ENCODE measurements at regions not wholly inside any gene's neighbourhood (a gene's known extent, or its start where the extent isn't known, plus 50 kb on each side); places are given as distances from the start of the nearest gene placed in this dataset.
A peak's percentile ranks its signal among the peaks of the same experiment; 100 is the strongest.

DNA sequence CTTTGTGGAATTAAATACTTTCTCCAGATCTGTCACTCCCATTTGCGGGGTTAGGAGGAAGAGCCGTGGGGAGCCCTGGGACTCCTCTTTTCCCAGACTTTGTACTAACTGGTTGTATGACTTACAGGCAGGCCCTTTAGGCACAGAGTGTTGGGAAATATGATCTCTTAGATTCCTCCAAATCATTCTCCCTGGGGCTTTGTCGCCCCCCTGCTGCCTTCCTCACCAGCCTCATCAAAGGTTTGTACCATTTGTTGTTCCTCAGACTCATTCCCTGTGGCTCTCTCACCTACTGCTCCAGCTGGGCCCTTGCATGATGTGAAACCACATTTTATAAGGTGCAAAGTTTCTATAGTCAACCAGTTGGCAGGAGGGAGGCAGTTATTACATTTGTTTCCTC, 56.4 kb downstream of the CRYGS start:
- TF ChIP-seq POU2F2 (IDR thresholded peaks at IDR 0.05; ENCODE audit: low read depth, low read length) (no peak), PAX5 (IDR thresholded peaks at IDR 0.05; ENCODE audit: insufficient read depth, low read length, severe bottlenecking) (no peak), SPI1 (IDR thresholded peaks at IDR 0.05; ENCODE audit: low read depth, low read length) (no peak), POLR2A (IDR thresholded peaks at IDR 0.05; ENCODE audit: low read depth, low read length) (no peak), TAF1 (IDR thresholded peaks at IDR 0.05; ENCODE audit: low read depth, low read length) (no peak), POLR2AphosphoS5 (IDR thresholded peaks at IDR 0.05; ENCODE audit: low read depth, low read length) (no peak)
- no peak for DNase-seq (ENCODE audit: insufficient read length, low spot score)
- FAIRE-seq, result no peak

DNA sequence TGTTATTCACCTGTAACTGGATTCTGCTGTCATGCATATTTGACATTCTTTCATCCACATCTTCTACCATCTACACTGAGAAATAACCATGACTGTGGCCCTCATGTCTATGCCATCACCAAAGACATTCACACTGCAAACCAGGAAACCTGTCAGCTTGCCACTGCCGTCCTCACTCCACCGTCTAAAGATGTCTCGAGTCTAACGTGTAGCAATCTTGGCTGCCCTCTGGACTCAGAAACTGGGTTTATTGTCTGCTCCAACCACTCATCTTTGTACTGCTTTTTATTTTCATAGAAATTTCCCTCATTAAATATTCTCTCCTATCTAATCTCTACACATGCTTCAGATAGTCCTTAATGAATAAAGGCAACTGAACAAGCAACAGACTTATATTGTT, 57.1 kb downstream of the CRYGS start:
- peak; percentile 5 for FAIRE-seq
- TF ChIP-seq POLR2A (IDR thresholded peaks at IDR 0.05; ENCODE audit: low read depth, low read length), result no peak
- TF ChIP-seq POLR2AphosphoS5 (IDR thresholded peaks at IDR 0.05; ENCODE audit: low read depth, low read length), result no peak
- TF ChIP-seq SPI1 (IDR thresholded peaks at IDR 0.05; ENCODE audit: low read depth, low read length), result no peak
- TF ChIP-seq POU2F2 (IDR thresholded peaks at IDR 0.05; ENCODE audit: low read depth, low read length), result no peak
- DNase-seq (ENCODE audit: insufficient read length, low spot score), result no peak

DNA sequence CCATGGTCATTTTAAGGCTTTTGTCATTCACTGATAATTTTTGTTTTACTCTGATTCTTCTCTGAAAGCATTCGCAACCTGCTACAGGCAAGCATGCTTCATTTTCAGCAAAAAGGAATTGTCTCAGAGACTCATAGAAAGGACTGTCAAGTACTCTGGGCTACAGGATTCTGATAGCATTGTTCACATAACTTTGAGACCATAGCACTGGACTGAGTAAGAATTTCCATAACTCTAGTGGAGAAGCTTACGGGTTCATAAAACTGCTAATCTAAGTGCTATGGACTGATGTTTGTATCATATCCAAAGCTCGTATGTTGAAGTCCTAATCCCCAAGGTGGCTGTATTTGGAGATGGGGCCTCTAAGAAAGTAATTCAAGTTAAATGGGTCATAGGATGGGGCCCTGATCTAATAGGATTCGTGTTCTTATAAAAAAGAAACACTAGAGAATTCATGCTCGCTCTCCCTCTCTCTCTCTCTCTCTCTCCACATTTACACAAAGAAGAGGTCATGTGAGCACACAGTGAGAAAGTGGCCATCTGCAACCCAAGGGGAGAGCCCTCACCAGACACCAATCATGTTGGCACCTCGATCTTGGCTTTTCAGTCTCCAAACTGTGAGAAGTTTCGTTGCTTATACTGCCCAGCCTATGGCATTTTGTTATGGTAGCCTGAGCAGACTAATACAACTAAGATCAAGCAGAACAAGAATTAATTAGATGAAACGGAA, 60.4 kb downstream of the CRYGS start:
- FAIRE-seq, result no peak
- DNase-seq (ENCODE audit: insufficient read length, low spot score), result no peak
- TF ChIP-seq TAF1 (IDR thresholded peaks at IDR 0.05; ENCODE audit: low read depth, low read length), result no peak

DNA sequence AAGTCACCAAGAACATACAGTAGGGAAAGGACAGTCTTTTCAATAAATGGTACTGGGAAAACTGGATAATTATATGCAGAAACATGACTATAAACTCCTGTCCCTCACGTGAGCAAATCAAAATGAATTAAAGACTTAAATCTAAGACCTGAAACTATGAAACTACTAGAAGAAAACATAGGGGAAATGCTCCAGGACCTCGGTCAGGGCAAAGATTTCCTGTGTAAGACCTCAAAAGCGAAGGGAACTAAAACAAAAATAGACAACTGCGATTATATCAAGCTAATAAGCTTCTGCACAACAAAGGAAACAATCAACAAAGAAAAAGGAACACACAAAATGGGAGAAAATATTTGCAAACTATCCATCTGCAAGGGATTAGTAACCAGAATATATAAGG, 62.7 kb downstream of the CRYGS start:
- no peak for TF ChIP-seq POLR2AphosphoS5 (IDR thresholded peaks at IDR 0.05; ENCODE audit: low read depth, low read length)
- no peak for TF ChIP-seq POU2F2 (IDR thresholded peaks at IDR 0.05; ENCODE audit: low read depth, low read length)
- no peak for TF ChIP-seq PAX5 (IDR thresholded peaks at IDR 0.05; ENCODE audit: insufficient read depth, low read length, severe bottlenecking)
- TF ChIP-seq TAF1 (IDR thresholded peaks at IDR 0.05; ENCODE audit: low read depth, low read length), result no peak
- TF ChIP-seq POLR2A (IDR thresholded peaks at IDR 0.05; ENCODE audit: low read depth, low read length), result no peak
- no peak for TF ChIP-seq SPI1 (IDR thresholded peaks at IDR 0.05; ENCODE audit: low read depth, low read length)
- FAIRE-seq, result no peak
- DNase-seq (ENCODE audit: insufficient read length, low spot score), result no peak

DNA sequence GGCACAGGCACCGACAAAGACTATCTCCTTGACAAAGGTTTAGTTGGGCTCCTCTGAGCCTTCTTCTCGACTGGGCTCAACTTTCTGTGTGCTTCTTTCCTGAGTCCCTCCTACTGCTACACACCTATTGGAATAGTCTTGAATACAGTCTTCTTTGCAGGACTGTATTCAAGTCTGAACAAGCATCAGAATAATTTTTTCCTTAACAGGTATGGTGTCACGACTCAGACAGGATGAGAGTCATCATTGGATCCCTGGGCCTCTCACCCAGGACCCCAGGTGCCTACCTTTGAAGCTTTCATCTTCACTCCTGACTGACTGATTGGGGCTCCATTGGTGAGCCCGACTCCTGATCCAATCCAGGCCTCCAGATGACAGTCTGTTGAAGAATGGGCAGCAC, 66.3 kb downstream of the CRYGS start:
- no peak for TF ChIP-seq POLR2AphosphoS5 (IDR thresholded peaks at IDR 0.05; ENCODE audit: low read depth, low read length)
- no peak for TF ChIP-seq POLR2A (IDR thresholded peaks at IDR 0.05; ENCODE audit: low read depth, low read length)
- TF ChIP-seq TAF1 (IDR thresholded peaks at IDR 0.05; ENCODE audit: low read depth, low read length), result no peak
- no peak for TF ChIP-seq POU2F2 (IDR thresholded peaks at IDR 0.05; ENCODE audit: low read depth, low read length)
- no peak for TF ChIP-seq SPI1 (IDR thresholded peaks at IDR 0.05; ENCODE audit: low read depth, low read length)
- FAIRE-seq (no peak), DNase-seq (ENCODE audit: insufficient read length, low spot score) (no peak)

DNA sequence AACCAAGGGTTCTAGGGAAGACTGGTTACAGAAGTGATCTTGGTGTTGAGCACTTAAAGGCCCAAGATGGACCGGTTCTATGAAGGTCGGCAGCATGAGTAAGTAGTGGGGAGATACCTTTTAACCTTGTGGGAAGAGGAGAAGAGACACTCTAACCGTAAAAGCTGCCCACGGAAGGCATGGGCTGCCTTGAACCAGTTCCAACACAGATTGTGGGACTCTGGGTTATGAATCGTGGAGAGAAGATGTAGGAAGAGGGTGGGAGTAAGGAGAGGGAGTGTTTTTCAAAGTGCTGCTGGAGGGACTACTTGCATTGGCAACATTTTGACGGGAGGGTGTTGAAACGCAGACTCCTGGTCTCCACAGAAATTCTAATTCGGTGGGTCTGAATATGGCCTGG, 67.1 kb downstream of the CRYGS start:
- DNase-seq (ENCODE audit: insufficient read length, low spot score) (no peak), FAIRE-seq (no peak)
- TF ChIP-seq POU2F2 (IDR thresholded peaks at IDR 0.05; ENCODE audit: low read depth, low read length) (no peak), PAX5 (IDR thresholded peaks at IDR 0.05; ENCODE audit: insufficient read depth, low read length, severe bottlenecking) (no peak), POLR2A (IDR thresholded peaks at IDR 0.05; ENCODE audit: low read depth, low read length) (no peak)

DNA sequence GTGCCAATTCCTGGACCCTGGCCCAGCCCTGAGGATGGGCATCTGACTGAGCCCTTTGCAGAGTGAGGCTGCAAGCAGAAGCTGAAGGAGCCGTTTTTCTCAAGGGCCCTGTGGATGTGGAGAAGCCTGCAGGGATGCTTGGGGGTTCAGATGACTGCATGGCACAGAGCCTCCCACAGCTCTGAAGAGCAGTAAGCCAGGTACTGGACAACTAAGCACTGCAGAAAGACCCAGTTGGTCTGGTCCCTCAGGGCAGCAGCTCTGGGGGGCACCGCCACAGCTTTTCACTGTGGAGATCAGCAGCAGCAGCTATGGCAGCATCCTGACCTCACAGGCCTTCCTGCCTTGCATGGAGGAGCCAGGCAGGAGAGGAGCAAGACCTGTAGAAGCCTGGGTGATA, 67.6 kb downstream of the CRYGS start:
- no peak for TF ChIP-seq POLR2A (IDR thresholded peaks at IDR 0.05; ENCODE audit: low read depth, low read length)
- no peak for TF ChIP-seq POU2F2 (IDR thresholded peaks at IDR 0.05; ENCODE audit: low read depth, low read length)
- TF ChIP-seq SPI1 (IDR thresholded peaks at IDR 0.05; ENCODE audit: low read depth, low read length), result no peak
- TF ChIP-seq TAF1 (IDR thresholded peaks at IDR 0.05; ENCODE audit: low read depth, low read length), result no peak
- no peak for TF ChIP-seq PAX5 (IDR thresholded peaks at IDR 0.05; ENCODE audit: insufficient read depth, low read length, severe bottlenecking)
- TF ChIP-seq POLR2AphosphoS5 (IDR thresholded peaks at IDR 0.05; ENCODE audit: low read depth, low read length), result no peak
- DNase-seq (ENCODE audit: insufficient read length, low spot score) (no peak), FAIRE-seq (no peak)

DNA sequence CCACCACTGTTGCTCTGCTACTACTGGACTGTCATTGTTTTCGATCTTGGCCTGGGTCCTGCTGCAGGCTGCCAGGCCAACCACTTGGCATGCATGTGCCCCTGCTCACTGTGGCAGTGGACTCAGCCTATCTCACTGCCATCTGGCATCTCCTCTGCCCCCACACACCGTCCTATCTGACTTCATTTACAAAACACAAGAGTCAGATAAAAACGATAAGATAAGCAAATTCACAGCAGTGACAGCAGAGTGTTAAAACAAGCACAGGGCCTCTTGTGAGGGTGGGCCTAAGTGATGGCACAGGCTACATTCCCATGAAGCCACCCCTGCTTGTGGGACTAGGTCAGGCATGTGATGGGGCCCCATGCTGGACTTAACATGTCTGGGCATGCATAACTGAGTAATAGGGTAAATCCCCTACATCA, 68.1 kb downstream of the CRYGS start:
- peak; percentile 26 for FAIRE-seq
- TF ChIP-seq POU2F2 (IDR thresholded peaks at IDR 0.05; ENCODE audit: low read depth, low read length), result peak; percentile 72
- TF ChIP-seq POLR2AphosphoS5 (IDR thresholded peaks at IDR 0.05; ENCODE audit: low read depth, low read length), result no peak
- DNase-seq (ENCODE audit: insufficient read length, low spot score), result no peak

DNA sequence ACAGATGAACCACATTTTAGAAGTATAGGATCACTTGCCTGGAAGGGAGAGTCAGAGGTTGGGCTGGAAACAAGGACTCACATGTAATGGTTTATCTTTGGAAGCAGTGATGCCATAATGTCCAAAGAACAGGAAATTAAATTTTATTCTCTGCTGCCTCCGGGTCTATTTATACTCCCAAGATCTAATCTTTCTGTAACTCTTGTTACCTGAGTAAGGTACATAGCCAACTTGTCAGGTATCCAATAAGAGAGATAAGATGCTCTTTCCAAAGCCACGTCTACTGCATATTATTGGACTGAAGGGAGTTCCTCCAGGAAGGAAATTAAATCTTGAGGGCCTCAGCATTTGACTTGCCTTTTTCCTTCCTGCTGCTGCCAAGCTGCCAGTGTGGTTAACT, 71.0 kb downstream of the CRYGS start:
- DNase-seq (ENCODE audit: insufficient read length, low spot score) (no peak), FAIRE-seq (no peak)
- TF ChIP-seq SPI1 (IDR thresholded peaks at IDR 0.05; ENCODE audit: low read depth, low read length) (no peak), PAX5 (IDR thresholded peaks at IDR 0.05; ENCODE audit: insufficient read depth, low read length, severe bottlenecking) (no peak), POLR2A (IDR thresholded peaks at IDR 0.05; ENCODE audit: low read depth, low read length) (no peak), POU2F2 (IDR thresholded peaks at IDR 0.05; ENCODE audit: low read depth, low read length) (no peak), POLR2AphosphoS5 (IDR thresholded peaks at IDR 0.05; ENCODE audit: low read depth, low read length) (no peak), TAF1 (IDR thresholded peaks at IDR 0.05; ENCODE audit: low read depth, low read length) (no peak)

DNA sequence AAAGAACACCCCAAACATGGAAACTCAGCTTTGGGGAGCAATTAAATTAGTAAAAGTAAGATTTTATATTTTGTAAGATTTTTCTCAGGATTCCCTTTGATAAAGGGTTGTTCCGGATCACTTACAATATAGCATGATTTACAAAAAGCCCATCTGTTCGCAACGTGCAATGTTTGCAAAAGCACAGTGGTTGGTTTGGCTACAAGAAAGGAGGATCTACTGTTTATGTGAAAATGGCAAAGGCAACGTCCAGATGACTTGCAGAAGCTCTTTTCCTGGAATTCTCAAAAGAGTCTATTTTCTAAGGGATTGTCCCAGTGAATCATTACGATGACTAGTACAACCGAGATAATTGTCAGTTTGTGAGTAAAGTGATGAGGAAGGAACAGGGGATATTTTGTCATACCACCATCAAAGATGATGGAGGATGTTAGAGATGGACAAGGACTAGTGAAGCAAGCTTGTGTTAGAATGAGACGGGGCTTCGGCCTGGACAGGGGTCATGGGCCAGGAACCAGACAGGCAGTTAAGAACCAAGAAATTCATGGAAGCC, 71.6 kb downstream of the CRYGS start:
- DNase-seq (ENCODE audit: insufficient read length, low spot score) (no peak), FAIRE-seq (no peak)
- no peak for TF ChIP-seq POU2F2 (IDR thresholded peaks at IDR 0.05; ENCODE audit: low read depth, low read length)
- no peak for TF ChIP-seq TAF1 (IDR thresholded peaks at IDR 0.05; ENCODE audit: low read depth, low read length)
- TF ChIP-seq PAX5 (IDR thresholded peaks at IDR 0.05; ENCODE audit: insufficient read depth, low read length, severe bottlenecking), result no peak
- TF ChIP-seq POLR2A (IDR thresholded peaks at IDR 0.05; ENCODE audit: low read depth, low read length), result no peak
- TF ChIP-seq SPI1 (IDR thresholded peaks at IDR 0.05; ENCODE audit: low read depth, low read length), result no peak
- no peak for TF ChIP-seq POLR2AphosphoS5 (IDR thresholded peaks at IDR 0.05; ENCODE audit: low read depth, low read length)
